GM12873 (cell line): ENCODE measurements at regions not wholly inside any gene's neighbourhood (a gene's known extent, or its start where the extent isn't known, plus 50 kb on each side); places are given as distances from the start of the nearest gene placed in this dataset.

Experiments used
- CTCF ChIP-seq: IDR thresholded peaks from 2 replicates; pipeline ENCODE4 v1.5.1; 2012; ENCODE audit warnings: low read depth, mild to moderate bottlenecking, moderate library complexity, low read length, control low read depth; ENCODE audit not compliant: insufficient read depth; ENCODE audit errors: missing control alignments

- no peak for TF ChIP-seq CTCF
Measured at GRCh38 chr16:86945166-86945900, 367.0 kb downstream of the FOXL1 start.

GRCh38 chr16:86946396-86946795 is 368.0 kb downstream of the FOXL1 start:
- no peak for TF ChIP-seq CTCF

DNA sequence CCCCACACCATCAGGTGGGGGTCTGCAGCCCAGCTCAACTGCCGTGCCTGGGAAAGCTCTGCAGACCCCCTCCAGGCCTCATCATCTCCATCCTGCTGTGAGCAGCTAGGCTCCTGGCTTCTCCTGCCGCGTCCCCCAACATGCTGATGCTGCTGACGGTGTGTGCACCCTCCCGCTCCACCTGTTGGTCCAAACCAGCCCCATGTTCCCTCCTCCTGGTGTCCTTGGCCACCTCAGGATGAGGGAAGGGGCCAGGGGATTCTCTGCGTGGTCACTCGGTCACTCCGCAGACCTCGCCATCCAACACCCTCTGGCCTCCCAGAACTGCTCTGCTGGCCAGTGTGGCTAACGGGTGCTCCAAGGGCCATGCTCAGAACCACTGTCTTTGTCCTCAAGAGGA is 368.6 kb downstream of the FOXL1 start:
- no peak for TF ChIP-seq CTCF

GRCh38 chr16:86948046-86948445 is 369.1 kb downstream of the C16orf95 start:
- no peak for TF ChIP-seq CTCF

DNA sequence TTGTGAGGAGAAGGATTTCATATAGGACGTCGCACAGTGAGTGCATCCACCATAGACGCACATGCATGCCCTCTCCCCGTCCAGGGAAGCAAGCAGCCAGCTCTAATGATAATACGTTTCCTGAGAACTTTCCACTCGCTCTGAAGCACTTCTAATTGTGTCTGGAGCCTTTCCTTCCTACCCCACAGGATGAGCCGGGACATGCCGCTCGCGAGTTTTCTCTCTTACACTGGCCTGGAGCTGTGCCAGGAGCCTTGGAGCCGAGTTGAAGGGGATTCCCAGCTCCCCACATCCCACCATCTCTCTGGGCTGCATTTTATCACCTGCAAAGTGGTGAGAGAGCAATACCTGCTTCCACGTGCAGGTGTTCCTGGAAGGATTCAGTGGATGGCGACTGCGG is 368.1 kb downstream of the C16orf95 start:
- no peak for TF ChIP-seq CTCF

GRCh38 chr16:86949630-86950029 is 367.6 kb downstream of the C16orf95 start:
- TF ChIP-seq CTCF: no peak

DNA sequence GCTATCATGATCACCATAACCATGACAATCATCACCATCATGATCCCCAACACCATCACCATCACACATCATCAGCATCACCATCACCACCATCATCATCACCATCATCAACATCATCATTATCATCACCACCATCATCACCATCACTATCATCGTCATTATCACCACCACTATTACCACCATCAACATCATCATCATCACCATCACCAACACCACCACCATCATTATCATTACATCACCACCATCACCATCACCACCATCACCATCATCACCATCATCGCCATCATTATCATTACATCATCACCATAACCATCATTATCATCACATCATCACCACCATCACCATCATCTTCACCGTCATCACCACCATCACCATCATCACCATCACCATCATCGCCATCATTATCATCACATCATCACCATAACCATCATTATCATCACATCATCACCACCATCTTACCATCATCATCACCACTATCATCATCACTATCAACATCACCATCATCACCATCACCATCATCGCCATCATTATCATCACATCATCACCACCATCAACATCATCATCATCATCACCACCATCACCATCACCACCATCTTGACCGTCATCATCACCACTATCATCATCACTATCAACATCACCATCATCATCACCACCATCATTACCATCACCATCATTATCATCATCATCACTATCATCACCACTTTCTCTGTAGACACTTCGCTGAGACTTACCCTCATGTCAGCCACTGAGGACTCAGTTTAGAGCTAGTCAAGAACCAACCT is 366.0 kb downstream of the C16orf95 start:
- no peak for TF ChIP-seq CTCF
